ENCODE measurements at regions not wholly inside any gene's neighbourhood (a gene's known extent, or its start where the extent isn't known, plus 50 kb on each side); places are given as distances from the start of the nearest gene placed in this dataset.

- H3K27me3 Mint-ChIP-seq = peaks cover 15 to 20% of the 10 kb centered on the region in 2 donors
- H3K27ac Mint-ChIP-seq = no peak overlapping the region
- peaks cover 4% of the 10 kb centered on the region for H3K9me3 Mint-ChIP-seq
- H3K4me3 Mint-ChIP-seq = no peak overlapping the region
- ATAC-seq = peak; percentile 53 to 70
- DNase-seq (ENCODE audit: low spot score) = no peak
- H3K36me3 Mint-ChIP-seq = peaks cover 17% of the 10 kb centered on the region
- no peaks in the 10 kb centered on the region for H3K4me1 Mint-ChIP-seq (ENCODE audit: low read depth in 2 of 2)
Observed at GRCh38 chr16:87076950-87077749, 240.0 kb downstream of the C16orf95 start.

DNA sequence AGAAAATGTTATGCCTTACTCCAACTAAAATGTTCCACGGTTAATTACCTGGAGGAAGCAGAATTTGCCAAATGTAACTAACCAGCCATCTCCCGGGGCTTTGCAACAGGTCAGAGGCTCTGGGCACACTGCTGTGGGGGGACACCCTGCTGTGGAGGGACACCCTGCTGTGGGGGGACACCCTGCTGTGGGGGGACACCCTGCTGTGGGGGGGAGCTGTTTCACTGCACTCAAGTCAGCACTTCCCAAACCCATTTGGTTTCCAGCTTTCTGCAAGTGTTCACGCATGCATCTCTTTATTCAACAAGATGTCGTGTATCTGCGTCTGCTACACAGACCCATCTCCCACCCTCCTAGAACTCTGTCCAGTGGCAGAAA is 239.5 kb downstream of the C16orf95 start:
- Mint-ChIP-seq H3K4me3 (no peak overlapping the region), H3K4me1 (ENCODE audit: low read depth in 2 of 2) (no peaks in the 10 kb centered on the region), H3K27me3 (peaks cover 17 to 24% of the 10 kb centered on the region in 2 donors), H3K27ac (no peak overlapping the region), H3K36me3 (peaks cover 20% of the 10 kb centered on the region), H3K9me3 (peaks cover 4% of the 10 kb centered on the region)
- no peak for DNase-seq (ENCODE audit: low spot score)
- ATAC-seq = no peak

DNA sequence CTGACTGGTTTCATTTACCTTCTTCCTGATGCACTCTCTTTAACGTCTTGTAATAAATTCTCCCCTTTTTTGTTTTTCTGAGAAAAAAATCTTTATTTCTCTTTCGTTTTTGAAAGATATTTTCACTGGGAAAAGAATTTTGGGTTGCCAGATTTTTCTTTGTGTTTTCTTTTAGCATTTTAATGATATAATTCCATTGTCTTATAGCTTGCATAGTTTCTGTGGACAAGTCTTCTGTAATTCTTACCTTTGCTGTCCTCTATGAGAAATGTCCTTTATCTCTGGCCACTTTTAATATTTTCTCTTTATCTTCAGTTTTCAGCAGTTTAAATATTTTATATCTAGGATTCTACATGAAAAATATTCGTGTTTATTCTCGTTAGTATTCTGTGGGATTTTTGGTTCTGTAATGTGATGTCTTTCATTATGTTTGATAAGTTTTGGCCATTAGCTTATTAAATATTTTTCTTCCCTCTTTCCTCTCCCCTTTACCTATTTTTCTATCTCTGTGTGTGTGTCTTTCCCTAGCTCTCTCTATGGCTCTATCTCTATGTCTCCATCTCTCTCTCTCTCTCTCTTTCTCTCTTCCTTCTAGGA is 236.5 kb downstream of the C16orf95 start:
- no peak overlapping the region for H3K27ac Mint-ChIP-seq
- peaks cover 24% of the 10 kb centered on the region for H3K36me3 Mint-ChIP-seq
- H3K9me3 Mint-ChIP-seq = peaks cover 6% of the 10 kb centered on the region
- no peaks in the 10 kb centered on the region for H3K4me1 Mint-ChIP-seq (ENCODE audit: low read depth in 2 of 2)
- H3K4me3 Mint-ChIP-seq = no peak overlapping the region
- H3K27me3 Mint-ChIP-seq = peaks cover 15 to 30% of the 10 kb centered on the region in 2 donors
- no peak for ATAC-seq
- DNase-seq (ENCODE audit: low spot score) = no peak

DNA sequence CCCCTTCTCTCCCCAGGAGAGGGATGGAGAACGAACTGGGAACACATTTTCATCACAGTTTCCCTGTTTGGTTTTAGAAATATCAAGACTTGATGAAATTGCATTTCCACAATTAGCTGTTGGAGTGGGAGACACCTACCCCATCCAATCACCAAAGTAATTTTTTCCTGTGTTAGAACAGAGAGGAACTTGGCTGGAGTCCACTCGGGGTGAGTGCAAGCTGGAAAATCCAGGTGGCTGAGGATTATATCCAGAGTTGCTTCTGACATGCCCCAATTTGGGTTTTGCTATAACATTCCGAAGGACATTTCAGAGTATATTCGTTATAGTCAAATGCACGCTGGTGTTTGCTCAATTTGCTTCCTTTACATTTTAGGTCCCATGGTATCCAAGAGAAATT is 231.8 kb downstream of the C16orf95 start:
- H3K4me1 Mint-ChIP-seq (ENCODE audit: low read depth in 2 of 2) = no peaks in the 10 kb centered on the region
- peaks cover 6 to 18% of the 10 kb centered on the region in 2 donors for H3K27me3 Mint-ChIP-seq
- ATAC-seq = no peak
- H3K9me3 Mint-ChIP-seq = peaks cover 6% of the 10 kb centered on the region
- H3K27ac Mint-ChIP-seq = no peak overlapping the region
- no peak for DNase-seq (ENCODE audit: low spot score)
- peaks cover 22% of the 10 kb centered on the region for H3K36me3 Mint-ChIP-seq
- no peak overlapping the region for H3K4me3 Mint-ChIP-seq

DNA sequence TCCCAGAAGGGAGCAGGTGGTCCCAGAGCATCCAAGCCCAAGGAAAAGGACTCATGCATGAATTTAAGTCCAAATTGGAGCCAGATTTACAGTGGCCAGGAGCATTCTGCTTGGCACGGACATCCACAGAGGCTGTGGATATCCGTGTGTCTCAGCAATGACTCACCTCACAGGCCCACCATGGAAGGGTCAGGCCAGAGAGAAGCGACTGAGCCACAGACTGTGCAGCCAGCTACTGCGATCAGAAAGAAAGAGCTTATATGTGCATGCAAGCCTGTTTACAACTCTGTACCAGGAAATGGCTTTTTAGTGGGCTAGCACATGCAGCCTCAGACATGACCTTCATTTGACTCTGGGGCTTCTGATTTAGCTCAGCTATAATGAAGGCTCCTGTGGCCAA is 231.0 kb downstream of the C16orf95 start:
- Mint-ChIP-seq H3K36me3 (peaks cover 15% of the 10 kb centered on the region), H3K4me1 (ENCODE audit: low read depth in 2 of 2) (no peaks in the 10 kb centered on the region), H3K4me3 (no peak overlapping the region), H3K27ac (no peak overlapping the region), H3K9me3 (peaks cover 2% of the 10 kb centered on the region), H3K27me3 (peaks cover 6 to 11% of the 10 kb centered on the region in 2 donors)
- no peak for DNase-seq (ENCODE audit: low spot score)
- no peak for ATAC-seq

DNA sequence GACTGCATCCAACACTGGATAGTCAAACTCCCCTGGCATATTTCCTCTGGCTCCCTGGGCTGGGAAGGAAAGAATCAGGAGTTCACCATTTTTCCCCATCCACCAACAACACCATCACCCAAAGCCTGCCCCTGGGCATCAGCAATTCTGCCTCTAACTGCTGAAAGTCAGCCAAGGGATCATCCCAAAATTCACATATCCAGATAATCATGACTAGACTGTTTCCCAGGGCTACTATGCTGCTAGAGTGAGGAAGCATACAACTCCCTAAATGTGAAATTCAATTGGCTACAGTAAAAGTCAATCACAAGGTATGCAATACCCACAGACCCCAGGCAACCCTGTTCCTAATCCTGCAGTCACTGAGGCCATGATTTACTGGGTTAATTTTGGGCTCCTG is 230.6 kb downstream of the C16orf95 start:
- Mint-ChIP-seq H3K4me3 (no peak overlapping the region), H3K4me1 (ENCODE audit: low read depth in 2 of 2) (no peaks in the 10 kb centered on the region), H3K36me3 (peaks cover 10% of the 10 kb centered on the region), H3K27ac (no peak overlapping the region), H3K27me3 (peaks cover 6 to 9% of the 10 kb centered on the region in 2 donors), H3K9me3 (peaks cover 2% of the 10 kb centered on the region)
- ATAC-seq (no peak), DNase-seq (ENCODE audit: low spot score) (no peak)

GRCh38 chr16:87092958-87093357 is 224.2 kb downstream of the C16orf95 start:
- H3K27me3 Mint-ChIP-seq = peaks cover 8 to 11% of the 10 kb centered on the region in 2 donors
- DNase-seq (ENCODE audit: low spot score) = no peak
- H3K27ac Mint-ChIP-seq = no peak overlapping the region
- no peak for ATAC-seq
- no peaks in the 10 kb centered on the region for H3K9me3 Mint-ChIP-seq
- H3K4me1 Mint-ChIP-seq (ENCODE audit: low read depth in 2 of 2) = no peaks in the 10 kb centered on the region
- no peaks in the 10 kb centered on the region for H3K36me3 Mint-ChIP-seq
- H3K4me3 Mint-ChIP-seq = no peak overlapping the region

- Mint-ChIP-seq H3K36me3 (no peaks in the 10 kb centered on the region), H3K4me1 (ENCODE audit: low read depth in 2 of 2) (no peaks in the 10 kb centered on the region), H3K9me3 (no peaks in the 10 kb centered on the region), H3K4me3 (no peak overlapping the region), H3K27me3 (peaks cover 8 to 14% of the 10 kb centered on the region in 2 donors), H3K27ac (no peak overlapping the region)
- no peak for DNase-seq (ENCODE audit: low spot score)
- ATAC-seq = peak in 1 of 2 donors; percentile 22
Observed at GRCh38 chr16:87093804-87094555, 223.2 kb downstream of the C16orf95 start.

DNA sequence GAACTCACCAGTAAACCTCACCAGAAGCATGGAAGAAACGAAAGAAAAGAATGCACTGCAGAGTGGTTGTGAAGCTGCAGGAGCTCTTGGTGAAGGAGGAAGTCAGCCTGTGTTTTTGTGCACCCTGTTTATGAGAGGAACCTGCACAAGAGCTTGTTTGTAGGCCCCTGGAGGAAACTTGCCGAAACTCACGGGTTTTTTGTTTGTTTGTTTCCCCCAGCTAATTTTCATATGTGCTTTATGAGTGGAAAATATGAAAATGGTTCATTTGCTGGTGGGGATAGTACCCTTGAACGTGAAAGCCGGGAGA is 222.7 kb downstream of the C16orf95 start:
- Mint-ChIP-seq H3K4me1 (ENCODE audit: low read depth in 2 of 2) (no peaks in the 10 kb centered on the region), H3K27me3 (peaks cover 8 to 13% of the 10 kb centered on the region in 2 donors), H3K4me3 (no peak overlapping the region), H3K9me3 (no peaks in the 10 kb centered on the region), H3K27ac (no peak overlapping the region), H3K36me3 (no peaks in the 10 kb centered on the region)
- DNase-seq (ENCODE audit: low spot score) (no peak), ATAC-seq (no peak)

DNA sequence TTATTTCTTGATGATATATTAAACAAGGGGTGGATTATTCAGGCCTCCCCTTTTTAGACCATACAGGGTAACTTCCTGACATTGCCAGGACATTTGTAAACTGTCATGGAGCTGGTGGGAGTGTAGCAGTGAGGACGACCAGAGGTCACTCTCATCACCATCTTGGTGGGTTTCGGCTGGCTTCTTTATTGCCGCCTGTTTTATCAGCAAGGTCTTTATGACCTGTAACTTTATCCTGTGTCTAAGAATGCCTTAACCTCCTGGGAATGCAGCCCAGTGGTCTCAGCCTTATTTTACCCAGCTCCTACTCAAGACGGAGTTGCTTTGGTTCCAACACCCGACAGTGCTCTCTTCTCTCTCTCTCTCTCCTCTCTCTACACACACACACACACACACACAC is 221.9 kb downstream of the C16orf95 start:
- Mint-ChIP-seq H3K4me1 (ENCODE audit: low read depth in 2 of 2) (no peaks in the 10 kb centered on the region), H3K36me3 (no peaks in the 10 kb centered on the region), H3K4me3 (no peak overlapping the region), H3K27ac (no peak overlapping the region), H3K27me3 (peaks cover 8 to 10% of the 10 kb centered on the region in 2 donors), H3K9me3 (no peaks in the 10 kb centered on the region)
- DNase-seq (ENCODE audit: low spot score) = no peak
- ATAC-seq = no peak

DNA sequence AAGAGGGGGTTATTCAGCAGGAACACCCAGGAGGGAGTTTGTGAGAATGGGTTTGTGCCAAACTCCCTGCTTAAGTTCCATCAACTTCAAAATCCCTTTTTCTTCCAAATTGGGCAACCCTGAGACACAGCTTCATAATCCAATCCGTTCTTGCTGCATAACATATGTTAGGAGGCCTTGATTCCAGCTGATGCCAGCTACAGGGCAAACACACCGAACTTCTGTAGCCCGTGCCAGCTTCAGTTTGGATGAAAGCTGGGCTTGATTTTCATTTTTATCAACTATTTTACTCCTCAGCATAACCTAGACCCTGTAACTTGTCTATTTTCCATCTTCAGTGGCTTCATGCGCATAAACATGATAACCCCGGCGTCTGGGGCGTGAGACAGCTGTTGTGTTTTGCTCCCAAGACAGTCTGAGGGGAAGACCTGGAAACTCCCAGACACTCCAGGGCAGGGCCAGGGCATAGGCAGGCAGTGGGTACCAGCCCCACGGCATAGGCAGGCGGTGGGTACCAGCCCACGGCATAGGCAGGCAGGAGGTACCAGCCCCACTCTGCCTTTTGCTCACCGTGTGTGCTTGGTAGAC is 220.4 kb downstream of the C16orf95 start:
- Mint-ChIP-seq H3K9me3 (no peaks in the 10 kb centered on the region), H3K4me3 (no peak overlapping the region), H3K27ac (no peak overlapping the region), H3K4me1 (ENCODE audit: low read depth in 2 of 2) (no peaks in the 10 kb centered on the region), H3K36me3 (no peaks in the 10 kb centered on the region), H3K27me3 (peaks cover 8 to 10% of the 10 kb centered on the region in 2 donors)
- DNase-seq (ENCODE audit: low spot score) = no peak
- ATAC-seq = no peak

- H3K4me1 Mint-ChIP-seq (ENCODE audit: low read depth in 2 of 2) = no peaks in the 10 kb centered on the region
- no peaks in the 10 kb centered on the region for H3K9me3 Mint-ChIP-seq
- H3K27me3 Mint-ChIP-seq = peaks cover 8 to 10% of the 10 kb centered on the region in 2 donors
- ATAC-seq (no peak), DNase-seq (ENCODE audit: low spot score) (no peak)
- no peak overlapping the region for H3K27ac Mint-ChIP-seq
- H3K4me3 Mint-ChIP-seq = no peak overlapping the region
- no peaks in the 10 kb centered on the region for H3K36me3 Mint-ChIP-seq
Observed at GRCh38 chr16:87098361-87098760, 218.8 kb downstream of the C16orf95 start.

GRCh38 chr16:87098976-87099720 is 218.0 kb downstream of the C16orf95 start:
- Mint-ChIP-seq H3K4me3 (no peak overlapping the region), H3K27me3 (peaks cover 8 to 10% of the 10 kb centered on the region in 2 donors), H3K36me3 (no peaks in the 10 kb centered on the region), H3K4me1 (ENCODE audit: low read depth in 2 of 2) (no peaks in the 10 kb centered on the region), H3K27ac (no peak overlapping the region), H3K9me3 (no peaks in the 10 kb centered on the region)
- no peak for DNase-seq (ENCODE audit: low spot score)
- no peak for ATAC-seq

All from natural killer cell treated with Interleukin-12 subunit alpha and Interleukin-12 subunit beta and Interleukin-15 and Interleukin-18, amount 100 ng/mL, for 72 hours (primary cell).